Uterus (tissue), 2 donors: ENCODE measurements at regions not wholly inside any gene's neighbourhood (a gene's known extent, or its start where the extent isn't known, plus 50 kb on each side); places are given as distances from the start of the nearest gene placed in this dataset.

Experiments
- CTCF ChIP-seq, 4 experiments: fragments of 200-600 bp in 2 of 4; fragments of 450-650 bp in 2 of 4; sonication (generic) in 2 of 4; IDR thresholded peaks; one replicate each; pipeline ENCODE4 v1.5.1; 2016 to 2019; ENCODE audit warnings: antibody characterized with exemption in 4 of 4, mild to moderate bottlenecking in 2 of 4, moderate library complexity in 1 of 4
- POLR2A ChIP-seq, 2 donors: fragments of 450-650 bp; IDR thresholded peaks; one replicate each; pipeline ENCODE4 v1.6.1; 2016; ENCODE audit warnings: antibody characterized with exemption in 2 of 2, mild to moderate bottlenecking in 1 of 2, moderate library complexity in 1 of 2

GRCh38 chr2:101551336-101551888 lies 76.5 kb upstream of the RFX8 start:
- TF ChIP-seq CTCF (IDR thresholded peaks at IDR 0.05) (no peak), POLR2A (IDR thresholded peaks at IDR 0.05) (no peak)
